ENCODE measurements at regions not wholly inside any gene's neighbourhood (a gene's known extent, or its start where the extent isn't known, plus 50 kb on each side); places are given as distances from the start of the nearest gene placed in this dataset.

GRCh38 chr13:72346716-72347115 is 380.7 kb downstream of the MZT1 start (continued):
- TF ChIP-seq ZBTB40 (IDR thresholded peaks at IDR 0.05) (no peak), ZBTB40 (CRISPR knock-in tag; IDR thresholded peaks at IDR 0.05) (no peak), GATA4 (IDR thresholded peaks at IDR 0.05; ENCODE audit: borderline replicate concordance, low read depth) (no peak), ETV5 (CRISPR knock-in tag; IDR thresholded peaks at IDR 0.05; ENCODE audit: borderline replicate concordance) (peak; percentile 69; the same call in 1 of the 2 replicates), POGZ (CRISPR knock-in tag; IDR thresholded peaks at IDR 0.05) (0 out of 2 replicates have a peak, but pooled peaks have one; percentile 14), ZC3H13 (CRISPR knock-in tag; IDR thresholded peaks at IDR 0.05) (no peak), RNF2 (conservative IDR thresholded peaks at IDR 0.05; ENCODE audit: low read depth) (no peak), ZSCAN25 (CRISPR knock-in tag; IDR thresholded peaks at IDR 0.05) (no peak), CC2D1A (CRISPR knock-in tag; IDR thresholded peaks at IDR 0.05) (no peak), FOXO1 (CRISPR knock-in tag; IDR thresholded peaks at IDR 0.05) (peak; percentile 48; the same call in 1 of the 2 replicates), ZNF274 (CRISPR knock-in tag; IDR thresholded peaks at IDR 0.05) (no peak), TCF7 (IDR thresholded peaks at IDR 0.05; ENCODE audit: low read depth) (peak; percentile 61; the same call in 1 of the 2 replicates), ZSCAN31 (CRISPR knock-in tag; IDR thresholded peaks at IDR 0.05; ENCODE audit: low read depth) (no peak), MIXL1 (CRISPR knock-in tag; IDR thresholded peaks at IDR 0.05) (peak; percentile 30; the same call in 1 of the 2 replicates), SKI (IDR thresholded peaks at IDR 0.05; ENCODE audit: partially characterized antibody) (no peak), ZNF3 (CRISPR knock-in tag; IDR thresholded peaks at IDR 0.05) (no peak), ATF1 (CRISPR knock-in tag; IDR thresholded peaks at IDR 0.05) (no peak), ZBTB20 (CRISPR knock-in tag; IDR thresholded peaks at IDR 0.05; ENCODE audit: borderline replicate concordance, low read depth) (no peak), MIER2 (CRISPR knock-in tag; IDR thresholded peaks at IDR 0.05) (no peak)
- TF ChIP-seq, protein P1, sequence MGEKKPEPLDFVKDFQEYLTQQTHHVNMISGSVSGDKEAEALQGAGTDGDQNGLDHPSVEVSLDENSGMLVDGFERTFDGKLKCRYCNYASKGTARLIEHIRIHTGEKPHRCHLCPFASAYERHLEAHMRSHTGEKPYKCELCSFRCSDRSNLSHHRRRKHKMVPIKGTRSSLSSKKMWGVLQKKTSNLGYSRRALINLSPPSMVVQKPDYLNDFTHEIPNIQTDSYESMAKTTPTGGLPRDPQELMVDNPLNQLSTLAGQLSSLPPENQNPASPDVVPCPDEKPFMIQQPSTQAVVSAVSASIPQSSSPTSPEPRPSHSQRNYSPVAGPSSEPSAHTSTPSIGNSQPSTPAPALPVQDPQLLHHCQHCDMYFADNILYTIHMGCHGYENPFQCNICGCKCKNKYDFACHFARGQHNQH (CRISPR knock-in tag; IDR thresholded peaks at IDR 0.05): peak; percentile 40; the same call in 1 of the 2 replicates
- TF ChIP-seq, protein P2, sequence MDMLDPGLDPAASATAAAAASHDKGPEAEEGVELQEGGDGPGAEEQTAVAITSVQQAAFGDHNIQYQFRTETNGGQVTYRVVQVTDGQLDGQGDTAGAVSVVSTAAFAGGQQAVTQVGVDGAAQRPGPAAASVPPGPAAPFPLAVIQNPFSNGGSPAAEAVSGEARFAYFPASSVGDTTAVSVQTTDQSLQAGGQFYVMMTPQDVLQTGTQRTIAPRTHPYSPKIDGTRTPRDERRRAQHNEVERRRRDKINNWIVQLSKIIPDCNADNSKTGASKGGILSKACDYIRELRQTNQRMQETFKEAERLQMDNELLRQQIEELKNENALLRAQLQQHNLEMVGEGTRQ (IDR thresholded peaks at IDR 0.05; ENCODE audit: low read depth, low read length): no peak
- TF ChIP-seq, protein P2 (CRISPR knock-in tag; IDR thresholded peaks at IDR 0.05; ENCODE audit: borderline replicate concordance): no peak
